IPS-15b (cell line): ENCODE measurements at regions not wholly inside any gene's neighbourhood (a gene's known extent, or its start where the extent isn't known, plus 50 kb on each side); places are given as distances from the start of the nearest gene placed in this dataset.

Experiments used
- H3K27me3 ChIP-seq: one replicate; pipeline ENCODE4 v1.6.1; 2013; ENCODE audit warnings: low read length; ENCODE audit not compliant: control insufficient read depth, insufficient read depth
- H3K36me3 ChIP-seq: one replicate; pipeline ENCODE4 v1.6.1; 2013; ENCODE audit warnings: low read length; ENCODE audit not compliant: control insufficient read depth, insufficient read depth
- H3K4me1 ChIP-seq: one replicate; pipeline ENCODE4 v1.6.1; 2013; ENCODE audit warnings: mild to moderate bottlenecking, low read length; ENCODE audit not compliant: control insufficient read depth, insufficient read depth
- H3K4me3 ChIP-seq: one replicate; pipeline ENCODE4 v1.5.1; 2013; ENCODE audit warnings: low read depth, low read length
- H3K9ac ChIP-seq: one replicate; pipeline ENCODE4 v1.6.1; 2013; ENCODE audit warnings: low read depth, mild to moderate bottlenecking, low read length
- H3K9me3 ChIP-seq: one replicate; pipeline ENCODE4 v1.6.1; 2013; ENCODE audit warnings: mild to moderate bottlenecking, low read length; ENCODE audit not compliant: control insufficient read depth, insufficient read depth

DNA sequence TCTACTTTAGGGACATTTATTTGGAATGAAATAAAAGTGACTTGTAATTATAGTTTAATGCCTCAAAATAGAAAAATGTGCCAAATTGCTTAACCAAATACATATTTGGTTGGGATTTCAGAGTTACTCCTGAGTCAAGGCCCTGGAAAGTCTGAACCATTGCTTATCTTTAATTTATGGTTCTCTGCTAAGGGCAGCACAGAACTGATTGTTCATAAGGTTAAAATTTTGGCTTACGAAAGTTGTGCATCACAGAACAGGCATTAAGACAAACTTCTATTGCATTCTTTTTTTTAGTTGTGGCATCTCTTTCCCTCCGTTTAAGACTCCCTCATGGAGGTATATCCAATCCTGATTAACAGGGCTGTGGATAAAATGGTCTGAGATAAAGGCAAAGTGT lies 92.2 kb upstream of the TENT5A start:
- Histone ChIP-seq H3K36me3 (no peaks in the 10 kb centered on the region), H3K27me3 (no peaks in the 10 kb centered on the region), H3K4me1 (no peaks in the 10 kb centered on the region), H3K4me3 (no peak overlapping the region), H3K9me3 (no peaks in the 10 kb centered on the region), H3K9ac (no peak overlapping the region)

DNA sequence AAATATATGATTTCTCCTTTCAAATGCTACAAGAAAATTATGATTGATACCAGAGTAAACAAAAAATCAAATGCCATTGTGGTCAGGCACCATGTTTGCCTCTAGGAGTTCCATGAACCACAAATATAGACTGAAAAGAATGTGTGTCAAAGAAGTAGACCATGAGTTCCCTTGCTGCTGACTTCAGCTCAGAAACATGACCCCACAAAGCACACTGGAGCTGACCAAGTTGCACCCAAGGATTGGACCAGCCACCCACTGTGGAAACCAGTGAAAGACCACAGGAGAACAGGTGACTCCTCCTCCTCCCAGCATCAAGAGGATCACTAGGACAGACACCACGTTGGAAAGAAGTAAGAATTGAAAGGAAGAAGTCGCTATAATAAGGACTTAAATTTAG lies 90.8 kb upstream of the TENT5A start:
- H3K27me3 ChIP-seq = no peaks in the 10 kb centered on the region
- H3K4me1 ChIP-seq = no peaks in the 10 kb centered on the region
- H3K9me3 ChIP-seq = no peaks in the 10 kb centered on the region
- no peak overlapping the region for H3K4me3 ChIP-seq
- H3K36me3 ChIP-seq = no peaks in the 10 kb centered on the region
- no peak overlapping the region for H3K9ac ChIP-seq

DNA sequence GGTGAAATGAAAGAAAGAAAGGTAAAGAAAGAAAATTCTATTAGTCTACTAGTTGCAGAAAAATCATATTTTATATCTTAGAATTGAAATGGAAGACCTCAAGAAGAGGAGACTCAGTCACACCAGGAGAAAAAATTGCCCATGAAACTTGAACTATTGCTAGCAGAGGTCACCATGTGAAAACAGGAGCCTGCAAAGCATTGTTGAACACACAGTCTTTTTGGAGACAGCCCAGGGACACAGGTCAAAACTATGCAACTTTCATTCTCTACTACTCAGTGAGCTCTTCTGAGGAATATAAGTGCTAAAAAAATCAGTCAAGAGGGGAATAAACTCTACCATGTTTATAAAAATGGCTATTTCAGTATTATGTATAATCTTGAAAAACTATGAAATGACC lies 89.8 kb upstream of the TENT5A start:
- no peak overlapping the region for H3K4me3 ChIP-seq
- H3K4me1 ChIP-seq = no peaks in the 10 kb centered on the region
- no peak overlapping the region for H3K9ac ChIP-seq
- no peaks in the 10 kb centered on the region for H3K36me3 ChIP-seq
- no peaks in the 10 kb centered on the region for H3K27me3 ChIP-seq
- no peaks in the 10 kb centered on the region for H3K9me3 ChIP-seq

DNA sequence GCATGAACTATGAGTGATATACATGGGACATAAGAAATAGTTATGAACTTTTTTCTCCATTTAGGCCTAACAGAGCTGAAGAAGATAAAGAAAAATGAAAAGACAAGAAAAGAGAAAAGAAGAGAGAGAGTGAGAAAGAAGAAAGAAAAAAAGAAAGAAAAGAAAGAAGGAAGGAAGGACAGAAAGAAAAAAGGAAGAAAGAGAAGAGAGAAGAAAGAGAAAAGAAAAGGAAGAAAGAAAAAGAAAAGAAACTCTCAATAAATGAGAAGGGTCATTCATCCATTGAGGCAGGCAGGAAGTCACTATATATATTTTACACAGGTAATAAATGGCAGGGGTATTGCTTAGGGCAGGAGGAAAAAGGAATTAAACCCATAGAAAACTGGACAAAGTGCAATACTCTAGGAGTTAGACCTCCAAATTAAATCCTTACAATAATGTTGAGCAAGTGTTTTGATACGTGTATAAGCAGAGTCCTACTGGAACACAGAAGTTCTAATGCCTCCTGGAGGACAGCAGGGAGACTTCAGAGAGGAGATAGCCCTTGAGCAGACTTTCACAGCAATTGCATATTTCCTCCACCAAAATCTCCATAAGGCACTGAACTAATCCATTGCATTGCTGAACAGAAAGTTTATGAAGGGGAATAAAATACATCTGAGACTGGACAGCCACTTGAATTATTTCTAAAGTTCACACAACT lies 86.4 kb upstream of the TENT5A start:
- Histone ChIP-seq H3K4me3 (no peak overlapping the region), H3K4me1 (no peaks in the 10 kb centered on the region), H3K9ac (no peak overlapping the region), H3K27me3 (no peaks in the 10 kb centered on the region), H3K36me3 (no peaks in the 10 kb centered on the region), H3K9me3 (no peaks in the 10 kb centered on the region)

DNA sequence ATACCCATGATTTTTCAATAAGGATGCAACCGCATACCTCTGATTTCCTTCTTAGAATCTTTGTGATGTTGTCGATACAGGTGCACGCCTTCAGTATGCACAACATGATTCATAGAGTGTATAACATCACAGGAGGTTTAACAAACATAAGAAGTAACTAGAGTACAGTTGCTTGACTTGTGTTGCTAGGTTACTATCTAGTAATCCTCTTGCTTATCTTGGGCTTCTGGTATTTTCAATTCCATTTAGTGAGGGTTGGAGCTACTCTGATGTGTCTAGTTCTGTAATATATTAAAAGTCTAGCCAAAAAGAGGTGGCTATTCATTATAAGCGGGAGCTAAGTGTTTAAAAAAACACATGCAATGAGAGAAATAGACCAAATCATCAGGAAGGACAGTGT lies 85.5 kb upstream of the TENT5A start:
- Histone ChIP-seq H3K4me3 (no peak overlapping the region), H3K9ac (no peak overlapping the region), H3K36me3 (no peaks in the 10 kb centered on the region), H3K9me3 (no peaks in the 10 kb centered on the region), H3K4me1 (no peaks in the 10 kb centered on the region), H3K27me3 (no peaks in the 10 kb centered on the region)

DNA sequence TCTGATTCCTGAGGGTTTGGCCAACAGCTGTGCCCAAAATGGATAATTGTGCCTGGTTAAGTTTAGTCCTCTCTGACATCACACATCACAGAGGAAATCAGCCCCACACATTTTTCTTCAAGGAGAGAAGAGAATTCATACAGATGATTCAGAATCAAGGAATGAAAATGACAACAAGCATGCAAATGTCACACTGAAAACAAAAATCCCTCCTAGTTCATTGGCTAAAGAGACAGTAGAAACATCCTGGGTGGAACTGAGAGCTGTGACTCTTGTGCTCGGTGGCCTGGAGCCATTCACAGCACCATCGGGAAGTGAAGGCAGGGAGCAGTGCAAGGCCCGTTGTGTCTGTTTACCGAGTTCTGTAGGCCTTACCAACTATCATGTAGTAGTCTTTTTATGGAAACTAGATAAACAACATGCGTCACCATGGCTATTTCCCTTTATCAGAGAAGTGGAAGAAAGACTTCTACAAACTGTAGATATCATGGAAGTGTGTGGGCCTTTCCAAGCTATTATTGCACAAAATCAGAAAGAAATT lies 81.7 kb upstream of the TENT5A start:
- H3K9ac ChIP-seq = no peak overlapping the region
- no peaks in the 10 kb centered on the region for H3K36me3 ChIP-seq
- H3K4me3 ChIP-seq = no peak overlapping the region
- H3K9me3 ChIP-seq = no peaks in the 10 kb centered on the region
- H3K27me3 ChIP-seq = no peaks in the 10 kb centered on the region
- H3K4me1 ChIP-seq = no peaks in the 10 kb centered on the region

DNA sequence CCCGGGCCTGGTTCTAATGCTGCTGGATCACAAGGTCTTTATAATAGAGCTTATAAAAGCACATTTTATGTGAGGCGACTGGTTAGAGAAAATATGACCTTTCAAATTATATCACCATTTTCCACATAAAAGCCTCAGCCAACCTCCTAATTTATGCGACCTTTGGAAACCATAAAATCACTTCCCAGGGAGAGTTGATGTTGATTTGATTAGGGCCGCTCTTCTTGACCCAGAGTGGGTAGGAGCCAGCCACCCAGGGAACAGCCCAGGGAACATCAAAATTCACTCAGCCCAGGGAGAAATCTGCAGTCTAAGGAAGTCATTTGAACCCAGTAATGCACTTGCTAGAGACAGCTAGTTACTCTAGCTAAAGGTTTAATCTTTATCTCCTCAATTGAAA lies 79.8 kb upstream of the TENT5A start:
- H3K9ac ChIP-seq = no peak overlapping the region

DNA sequence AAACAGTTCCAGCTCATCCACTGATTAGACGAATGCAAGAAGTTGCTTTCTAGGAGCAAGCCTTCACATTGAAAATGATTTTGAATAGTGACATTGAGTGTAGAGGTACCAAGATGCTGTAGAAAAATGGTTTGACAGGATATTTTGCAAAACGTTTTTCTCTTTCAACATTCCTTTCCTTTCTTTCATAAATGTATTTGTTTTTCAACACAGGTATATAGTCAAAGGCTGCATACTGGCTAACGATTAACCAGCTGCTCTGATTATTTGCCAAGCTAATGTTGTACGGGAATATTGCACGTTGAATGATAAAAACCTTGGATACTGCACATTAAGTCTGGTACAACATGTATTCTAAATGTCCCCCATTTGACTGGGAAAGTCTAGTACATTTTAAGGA lies 78.8 kb upstream of the TENT5A start:
- no peak overlapping the region for H3K4me3 ChIP-seq
- no peaks in the 10 kb centered on the region for H3K36me3 ChIP-seq
- no peaks in the 10 kb centered on the region for H3K9me3 ChIP-seq
- H3K27me3 ChIP-seq = no peaks in the 10 kb centered on the region
- H3K9ac ChIP-seq = no peak overlapping the region
- H3K4me1 ChIP-seq = no peaks in the 10 kb centered on the region

More for the DNA sequence above, 79.8 kb upstream of the TENT5A start:
- H3K4me3 ChIP-seq = no peak overlapping the region
- H3K4me1 ChIP-seq = no peaks in the 10 kb centered on the region
- H3K9me3 ChIP-seq = no peaks in the 10 kb centered on the region
- H3K36me3 ChIP-seq = no peaks in the 10 kb centered on the region
- no peaks in the 10 kb centered on the region for H3K27me3 ChIP-seq

DNA sequence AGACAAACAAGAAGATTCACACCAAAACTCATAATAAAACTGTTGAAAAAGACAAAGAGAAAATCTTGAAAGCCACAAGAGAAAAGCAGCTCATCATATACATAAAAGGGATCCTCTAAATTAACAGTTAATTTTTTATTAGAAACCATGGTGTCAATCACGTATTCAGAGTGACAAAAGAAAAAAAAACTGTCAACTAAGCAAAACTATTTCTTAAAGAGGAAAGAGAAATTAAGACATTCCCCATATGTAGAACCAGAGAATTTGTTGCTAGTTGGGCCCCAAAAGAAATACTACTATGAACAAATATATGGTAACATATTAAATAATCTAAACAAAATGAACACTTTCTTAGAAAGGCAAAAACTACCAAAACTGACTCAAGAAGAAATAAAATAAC lies 74.3 kb upstream of the TENT5A start:
- Histone ChIP-seq H3K4me1 (no peaks in the 10 kb centered on the region), H3K4me3 (no peak overlapping the region), H3K27me3 (no peaks in the 10 kb centered on the region), H3K36me3 (no peaks in the 10 kb centered on the region), H3K9me3 (no peaks in the 10 kb centered on the region), H3K9ac (no peak overlapping the region)

DNA sequence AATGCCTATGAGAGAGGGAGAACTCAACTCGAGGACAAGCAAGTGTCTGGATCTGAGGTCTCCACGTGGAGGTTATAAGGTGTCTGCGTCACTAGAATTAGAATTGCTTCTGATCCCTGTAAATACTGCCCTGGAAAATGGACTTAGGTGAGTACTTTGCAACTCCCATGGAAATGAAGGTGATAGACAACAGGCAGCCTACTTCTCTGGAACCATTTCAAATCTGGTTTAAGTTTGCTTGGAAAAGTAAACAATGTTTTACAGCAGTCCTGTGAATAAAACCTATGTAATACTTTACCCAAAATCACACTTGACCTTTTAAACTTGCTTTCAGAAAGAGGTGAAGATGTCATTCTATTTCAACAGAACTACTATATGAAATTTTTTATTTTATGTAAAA lies 70.1 kb upstream of the TENT5A start:
- Histone ChIP-seq H3K9me3 (no peaks in the 10 kb centered on the region), H3K9ac (no peak overlapping the region), H3K4me3 (no peak overlapping the region), H3K27me3 (no peaks in the 10 kb centered on the region), H3K4me1 (no peaks in the 10 kb centered on the region), H3K36me3 (no peaks in the 10 kb centered on the region)

DNA sequence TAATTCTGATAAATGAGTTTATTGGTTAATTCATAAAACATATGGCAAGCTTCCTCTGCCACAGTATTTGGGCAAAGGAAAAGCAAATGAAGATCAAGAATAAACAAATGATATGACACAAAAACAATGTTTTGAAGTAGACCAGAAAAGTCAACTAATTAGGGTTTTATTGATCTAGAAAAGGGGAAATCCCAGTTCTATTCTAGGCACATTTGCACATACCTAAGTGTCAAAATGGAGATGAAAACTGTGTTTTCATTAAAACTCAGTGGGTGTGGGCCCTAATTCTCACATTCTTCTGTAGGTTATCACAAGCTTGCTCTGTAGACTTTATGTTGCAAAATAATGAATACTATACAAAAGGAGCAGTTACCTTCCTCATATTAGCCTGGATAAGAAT lies 69.0 kb upstream of the TENT5A start:
- Histone ChIP-seq H3K36me3 (no peaks in the 10 kb centered on the region), H3K9me3 (no peaks in the 10 kb centered on the region), H3K4me1 (no peaks in the 10 kb centered on the region), H3K27me3 (no peaks in the 10 kb centered on the region), H3K9ac (no peak overlapping the region), H3K4me3 (no peak overlapping the region)

DNA sequence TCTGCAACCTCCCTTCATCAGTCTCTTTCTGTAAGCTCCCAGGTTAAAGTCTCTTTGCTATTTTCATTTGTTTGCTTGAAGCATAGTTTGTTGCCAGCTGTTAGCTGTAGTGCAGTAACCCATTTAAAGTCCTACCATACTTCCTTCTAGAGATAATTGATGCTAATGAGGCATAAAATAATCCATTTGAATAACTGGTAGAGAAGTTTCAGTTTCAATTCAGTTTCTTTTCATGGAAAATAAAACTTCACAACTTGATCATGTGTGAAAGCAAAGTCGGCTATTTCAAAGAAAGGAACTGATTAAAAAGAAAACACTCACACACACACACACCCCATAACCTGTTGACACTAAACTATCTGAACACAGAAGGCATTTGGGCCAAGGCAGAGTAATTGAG lies 68.5 kb upstream of the TENT5A start:
- no peaks in the 10 kb centered on the region for H3K9me3 ChIP-seq
- no peaks in the 10 kb centered on the region for H3K36me3 ChIP-seq
- no peaks in the 10 kb centered on the region for H3K4me1 ChIP-seq
- H3K9ac ChIP-seq = no peak overlapping the region
- H3K4me3 ChIP-seq = no peak overlapping the region
- no peaks in the 10 kb centered on the region for H3K27me3 ChIP-seq
